ENCODE measurements at regions not wholly inside any gene's neighbourhood (a gene's known extent, or its start where the extent isn't known, plus 50 kb on each side); places are given as distances from the start of the nearest gene placed in this dataset.

DNA sequence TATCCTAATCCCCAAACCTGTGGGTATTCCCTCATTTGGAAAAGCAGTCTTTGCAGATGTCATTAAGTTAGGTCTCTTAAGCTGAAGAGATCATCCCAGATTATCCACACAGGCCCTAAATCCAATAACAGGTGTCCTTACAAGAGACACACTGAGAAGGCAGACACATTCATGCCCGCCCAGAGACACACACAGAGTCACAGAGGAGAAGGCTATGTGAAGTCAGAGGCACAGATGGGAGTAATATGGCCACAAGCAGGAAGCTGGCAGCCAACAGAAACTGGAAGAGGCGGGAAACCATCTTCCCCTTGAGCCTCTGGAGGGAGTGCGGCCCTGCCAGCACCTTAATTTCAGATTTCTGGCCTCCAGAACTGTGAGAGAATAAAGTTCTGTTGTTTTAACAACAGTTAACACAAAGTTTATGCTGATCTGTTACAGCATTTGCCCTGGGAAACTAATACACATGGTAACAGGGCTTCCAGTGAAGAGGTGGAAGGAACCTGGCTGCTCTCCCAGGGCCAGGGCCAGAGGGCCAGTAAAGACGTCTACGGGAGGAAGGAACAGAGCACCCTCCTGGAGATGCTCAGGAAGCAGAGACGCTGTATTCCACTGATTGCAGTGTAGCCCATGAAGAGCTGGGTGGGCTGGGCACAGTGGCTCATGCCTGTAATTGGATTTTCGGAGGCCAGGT lies 217.5 kb downstream of the GLI2 start:
- Histone ChIP-seq H3K9me3 (ENCODE audit: control insufficient read depth in 2 of 2, insufficient read depth in 1 of 2, low read length in 1 of 2) (no peaks in the 10 kb centered on the region), H3K27me3 (ENCODE audit: control insufficient read depth in 2 of 2, insufficient read depth in 1 of 2, low read length in 1 of 2) (no peaks in the 10 kb centered on the region), H3K27ac (ENCODE audit: low read depth in 1 of 2, low read length in 1 of 2) (no peak overlapping the region), H3K4me3 (ENCODE audit: low read length in 2 of 2) (no peak overlapping the region), H3K4me1 (ENCODE audit: control insufficient read depth in 2 of 2, insufficient read depth in 2 of 2, low read length in 2 of 2) (peaks cover 0 to 3% of the 10 kb centered on the region in 2 donors), H3K36me3 (ENCODE audit: control insufficient read depth in 2 of 2, insufficient read depth in 2 of 2, low read length in 1 of 2) (no peaks in the 10 kb centered on the region)
- no peak for DNase-seq (ENCODE audit: low read depth in 6 of 9, low spot score in 9 of 9)
- 92% methylated on average over 7 of the region's 7 CpGs for WGBS

- no peaks in the 10 kb centered on the region for H3K36me3 ChIP-seq (ENCODE audit: control insufficient read depth in 2 of 2, insufficient read depth in 2 of 2, low read length in 1 of 2)
- no peaks in the 10 kb centered on the region for H3K9me3 ChIP-seq (ENCODE audit: control insufficient read depth in 2 of 2, insufficient read depth in 1 of 2, low read length in 1 of 2)
- WGBS = 96% methylated on average over 16 of the region's 16 CpGs
- no peak overlapping the region for H3K27ac ChIP-seq (ENCODE audit: low read depth in 1 of 2, low read length in 1 of 2)
- H3K27me3 ChIP-seq (ENCODE audit: control insufficient read depth in 2 of 2, insufficient read depth in 1 of 2, low read length in 1 of 2) = no peaks in the 10 kb centered on the region
- no peak for DNase-seq (ENCODE audit: low read depth in 6 of 9, low spot score in 9 of 9)
- H3K4me3 ChIP-seq (ENCODE audit: low read length in 2 of 2) = no peak overlapping the region
- peaks cover 0 to 11% of the 10 kb centered on the region in 2 donors for H3K4me1 ChIP-seq (ENCODE audit: control insufficient read depth in 2 of 2, insufficient read depth in 2 of 2, low read length in 2 of 2)
Observed at GRCh38 chr2:120953843-120954584, 218.3 kb downstream of the GLI2 start.

DNA sequence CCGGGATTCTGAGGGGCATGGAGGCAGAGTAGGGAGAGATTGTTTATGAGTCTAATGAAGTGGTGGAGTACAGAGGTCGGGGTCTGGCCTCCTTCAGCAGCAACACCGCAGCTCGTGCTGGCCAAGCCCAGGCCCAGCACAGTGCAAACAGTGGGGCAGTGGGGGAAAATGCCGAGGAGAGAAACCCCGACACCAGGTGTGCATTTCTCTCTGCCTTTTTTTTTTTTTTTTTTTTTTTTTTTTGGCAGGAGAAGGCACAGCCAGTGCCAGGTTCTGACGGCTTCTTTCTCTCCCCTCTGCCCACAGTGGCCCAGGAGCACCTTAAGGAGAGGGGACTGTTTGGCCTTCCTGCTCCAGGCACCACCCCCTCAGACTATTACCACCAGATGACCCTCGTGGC lies 219.3 kb downstream of the GLI2 start:
- Histone ChIP-seq H3K27ac (ENCODE audit: low read depth in 1 of 2, low read length in 1 of 2) (no peak overlapping the region), H3K27me3 (ENCODE audit: control insufficient read depth in 2 of 2, insufficient read depth in 1 of 2, low read length in 1 of 2) (no peaks in the 10 kb centered on the region), H3K4me3 (ENCODE audit: low read length in 2 of 2) (no peak overlapping the region), H3K9me3 (ENCODE audit: control insufficient read depth in 2 of 2, insufficient read depth in 1 of 2, low read length in 1 of 2) (no peaks in the 10 kb centered on the region), H3K36me3 (ENCODE audit: control insufficient read depth in 2 of 2, insufficient read depth in 2 of 2, low read length in 1 of 2) (no peaks in the 10 kb centered on the region), H3K4me1 (ENCODE audit: control insufficient read depth in 2 of 2, insufficient read depth in 2 of 2, low read length in 2 of 2) (peaks cover 0 to 11% of the 10 kb centered on the region in 2 donors)
- DNase-seq (ENCODE audit: low read depth in 6 of 9, low spot score in 9 of 9) = no peak
- 90% methylated on average over 8 of the region's 8 CpGs for WGBS

GRCh38 chr2:120955427-120955826 lies 219.8 kb downstream of the GLI2 start:
- no peaks in the 10 kb centered on the region for H3K27me3 ChIP-seq (ENCODE audit: control insufficient read depth in 2 of 2, insufficient read depth in 1 of 2, low read length in 1 of 2)
- no peaks in the 10 kb centered on the region for H3K36me3 ChIP-seq (ENCODE audit: control insufficient read depth in 2 of 2, insufficient read depth in 2 of 2, low read length in 1 of 2)
- H3K9me3 ChIP-seq (ENCODE audit: control insufficient read depth in 2 of 2, insufficient read depth in 1 of 2, low read length in 1 of 2) = no peaks in the 10 kb centered on the region
- WGBS = 83% methylated on average over 8 of the region's 8 CpGs
- H3K4me3 ChIP-seq (ENCODE audit: low read length in 2 of 2) = no peak overlapping the region
- no peak overlapping the region for H3K27ac ChIP-seq (ENCODE audit: low read depth in 1 of 2, low read length in 1 of 2)
- peaks cover 0 to 14% of the 10 kb centered on the region in 2 donors for H3K4me1 ChIP-seq (ENCODE audit: control insufficient read depth in 2 of 2, insufficient read depth in 2 of 2, low read length in 2 of 2)
- DNase-seq (ENCODE audit: low read depth in 6 of 9, low spot score in 9 of 9) = no peak

DNA sequence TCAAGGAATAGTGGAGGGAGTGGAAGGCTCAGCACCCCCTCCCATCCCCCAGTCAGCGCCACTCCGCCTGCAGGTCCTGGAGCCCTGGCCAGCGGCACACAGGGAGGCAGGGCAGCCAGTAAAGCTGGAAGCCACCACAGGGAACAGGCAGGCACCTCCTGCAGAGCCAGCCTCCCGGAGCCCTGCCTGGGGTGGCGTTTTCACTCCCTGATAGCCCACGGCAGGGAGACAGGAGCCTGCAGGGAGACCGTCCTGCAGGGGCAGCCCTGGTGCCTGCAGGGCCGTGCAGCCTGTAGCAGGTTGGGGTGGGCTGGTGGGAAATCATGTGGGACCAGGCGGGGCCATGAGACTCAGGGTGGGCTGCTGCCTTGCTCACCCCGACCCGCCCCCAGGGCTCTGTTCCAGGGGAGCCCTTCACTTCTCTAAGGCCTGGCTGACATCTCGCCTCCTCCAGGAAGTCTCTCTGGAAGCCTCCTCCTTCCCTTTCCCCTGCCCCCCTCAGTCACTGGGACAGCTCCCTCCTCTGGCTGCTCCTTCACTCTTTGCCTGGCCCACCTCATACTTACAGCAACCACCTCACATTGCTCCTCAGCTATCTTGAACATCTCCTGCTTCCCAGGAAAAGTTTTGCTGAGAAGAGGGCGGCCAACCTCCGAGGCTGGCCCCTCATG lies 221.0 kb downstream of the GLI2 start:
- DNase-seq (ENCODE audit: low read depth in 6 of 9, low spot score in 9 of 9) = no peak
- Histone ChIP-seq H3K4me1 (ENCODE audit: control insufficient read depth in 2 of 2, insufficient read depth in 2 of 2, low read length in 2 of 2) (peaks cover 0 to 14% of the 10 kb centered on the region in 2 donors), H3K9me3 (ENCODE audit: control insufficient read depth in 2 of 2, insufficient read depth in 1 of 2, low read length in 1 of 2) (no peaks in the 10 kb centered on the region), H3K4me3 (ENCODE audit: low read length in 2 of 2) (no peak overlapping the region), H3K27me3 (ENCODE audit: control insufficient read depth in 2 of 2, insufficient read depth in 1 of 2, low read length in 1 of 2) (no peaks in the 10 kb centered on the region), H3K36me3 (ENCODE audit: control insufficient read depth in 2 of 2, insufficient read depth in 2 of 2, low read length in 1 of 2) (no peaks in the 10 kb centered on the region), H3K27ac (ENCODE audit: low read depth in 1 of 2, low read length in 1 of 2) (no peak overlapping the region)
- 94% methylated on average over 14 of the region's 14 CpGs for WGBS

- Histone ChIP-seq H3K4me1 (ENCODE audit: control insufficient read depth in 2 of 2, insufficient read depth in 2 of 2, low read length in 2 of 2) (peaks cover 0 to 14% of the 10 kb centered on the region in 2 donors), H3K27ac (ENCODE audit: low read depth in 1 of 2, low read length in 1 of 2) (no peak overlapping the region), H3K36me3 (ENCODE audit: control insufficient read depth in 2 of 2, insufficient read depth in 2 of 2, low read length in 1 of 2) (no peaks in the 10 kb centered on the region), H3K9me3 (ENCODE audit: control insufficient read depth in 2 of 2, insufficient read depth in 1 of 2, low read length in 1 of 2) (no peaks in the 10 kb centered on the region), H3K27me3 (ENCODE audit: control insufficient read depth in 2 of 2, insufficient read depth in 1 of 2, low read length in 1 of 2) (no peaks in the 10 kb centered on the region), H3K4me3 (ENCODE audit: low read length in 2 of 2) (no peak overlapping the region)
- DNase-seq (ENCODE audit: low read depth in 6 of 9, low spot score in 9 of 9) = no peak
- WGBS = 95% methylated on average over 5 of the region's 5 CpGs
Observed at GRCh38 chr2:120957905-120958304, 222.2 kb downstream of the GLI2 start.

DNA sequence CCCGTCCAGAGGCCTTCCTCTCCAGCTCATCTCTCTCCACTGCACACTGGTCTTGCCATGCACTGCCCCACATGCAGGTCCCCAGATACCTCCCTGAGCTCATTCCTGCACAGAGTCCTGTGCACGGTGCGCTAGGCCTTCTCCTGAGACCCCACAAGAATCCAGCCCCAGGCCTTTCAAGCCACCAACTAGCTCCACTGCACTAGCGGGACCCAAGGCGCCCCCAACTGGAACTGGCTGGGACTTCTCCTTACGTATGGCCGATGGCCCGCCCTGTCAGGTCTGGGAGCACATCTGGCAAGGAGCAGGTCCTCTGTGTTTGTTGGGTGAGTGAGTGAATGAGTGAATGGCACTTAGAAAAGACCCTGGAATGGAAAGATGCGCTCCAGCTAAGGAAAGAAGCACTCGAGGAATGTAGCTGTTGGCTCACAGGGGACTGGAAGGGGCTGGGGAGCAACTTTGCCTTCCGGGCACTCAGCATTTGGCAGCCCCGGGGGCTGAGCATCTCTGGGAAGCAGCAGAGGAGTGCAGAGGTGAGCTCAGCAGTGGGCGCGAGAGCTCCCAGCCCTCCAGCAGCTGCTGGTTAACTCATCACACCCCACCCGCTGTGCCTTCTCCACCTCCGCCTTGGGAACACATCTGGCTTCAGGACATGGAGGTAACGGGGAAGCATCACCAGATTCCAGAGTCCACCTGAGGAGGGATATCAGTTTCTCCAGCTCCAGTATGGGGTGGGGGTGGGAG lies 223.1 kb downstream of the GLI2 start:
- no peaks in the 10 kb centered on the region for H3K27me3 ChIP-seq (ENCODE audit: control insufficient read depth in 2 of 2, insufficient read depth in 1 of 2, low read length in 1 of 2)
- H3K27ac ChIP-seq (ENCODE audit: low read depth in 1 of 2, low read length in 1 of 2) = peak overlapping the region in 1 of 2 donors; percentile 41
- H3K4me1 ChIP-seq (ENCODE audit: control insufficient read depth in 2 of 2, insufficient read depth in 2 of 2, low read length in 2 of 2) = peaks cover 0 to 14% of the 10 kb centered on the region in 2 donors
- 88% methylated on average over 17 of the region's 17 CpGs for WGBS
- H3K4me3 ChIP-seq (ENCODE audit: low read length in 2 of 2) = no peak overlapping the region
- H3K9me3 ChIP-seq (ENCODE audit: control insufficient read depth in 2 of 2, insufficient read depth in 1 of 2, low read length in 1 of 2) = no peaks in the 10 kb centered on the region
- no peaks in the 10 kb centered on the region for H3K36me3 ChIP-seq (ENCODE audit: control insufficient read depth in 2 of 2, insufficient read depth in 2 of 2, low read length in 1 of 2)
- no peak for DNase-seq (ENCODE audit: low read depth in 6 of 9, low spot score in 9 of 9)

- Histone ChIP-seq H3K4me1 (ENCODE audit: control insufficient read depth in 2 of 2, insufficient read depth in 2 of 2, low read length in 2 of 2) (peaks cover 0 to 15% of the 10 kb centered on the region in 2 donors), H3K27ac (ENCODE audit: low read depth in 1 of 2, low read length in 1 of 2) (peak overlapping the region in 1 of 2 donors; percentile 26), H3K27me3 (ENCODE audit: control insufficient read depth in 2 of 2, insufficient read depth in 1 of 2, low read length in 1 of 2) (no peaks in the 10 kb centered on the region), H3K9me3 (ENCODE audit: control insufficient read depth in 2 of 2, insufficient read depth in 1 of 2, low read length in 1 of 2) (no peaks in the 10 kb centered on the region), H3K4me3 (ENCODE audit: low read length in 2 of 2) (no peak overlapping the region), H3K36me3 (ENCODE audit: control insufficient read depth in 2 of 2, insufficient read depth in 2 of 2, low read length in 1 of 2) (no peaks in the 10 kb centered on the region)
- 93% methylated on average over 13 of the region's 13 CpGs for WGBS
- peak in 1 of 9 donors; percentile 20 for DNase-seq (ENCODE audit: low read depth in 6 of 9, low spot score in 9 of 9)
Observed at GRCh38 chr2:120959426-120959825, 223.8 kb downstream of the GLI2 start.

Data from thymus (tissue), 11 donors.